ENCODE measurements at regions not wholly inside any gene's neighbourhood (a gene's known extent, or its start where the extent isn't known, plus 50 kb on each side); places are given as distances from the start of the nearest gene placed in this dataset.
"Not testable (repeated sequence)": the region's sequence is repeated elsewhere in the genome, so short reads cannot be mapped to it uniquely, and the experiment has no call there.

GRCh38 chr15:70576696-70577095, 186.7 kb downstream of the UACA start:
- DNase-seq (ENCODE audit: low read depth), result no peak

- DNase-seq (ENCODE audit: low read depth), result no peak
Measured at GRCh38 chr15:70576276-70576675, 187.1 kb downstream of the UACA start.

GRCh38 chr15:70575231-70576226, 187.8 kb downstream of the UACA start:
- no peak for DNase-seq (ENCODE audit: low read depth)

DNA sequence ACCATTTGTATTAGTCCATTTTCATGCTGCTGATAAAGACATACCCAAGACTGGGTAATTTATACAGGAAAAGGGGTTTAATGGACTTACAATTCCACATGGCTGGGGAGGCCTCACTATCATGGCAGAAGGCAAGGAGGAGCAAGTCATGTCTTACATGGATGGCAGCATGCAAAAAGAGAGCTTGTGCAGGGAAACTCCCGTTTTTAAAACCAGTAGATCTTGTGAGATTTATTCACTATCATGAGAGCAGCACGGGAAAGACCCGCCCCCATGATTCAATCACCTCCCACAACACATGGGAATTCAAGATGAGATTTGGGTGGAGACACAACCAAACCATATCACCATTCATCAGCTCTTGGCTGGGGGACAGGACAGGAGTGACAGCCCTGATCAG, 189.0 kb downstream of the UACA start:
- not testable (repeated sequence) for DNase-seq (ENCODE audit: low read depth)

GRCh38 chr15:70573121-70573850, 190.1 kb downstream of the UACA start:
- DNase-seq (ENCODE audit: low read depth), result no peak

DNA sequence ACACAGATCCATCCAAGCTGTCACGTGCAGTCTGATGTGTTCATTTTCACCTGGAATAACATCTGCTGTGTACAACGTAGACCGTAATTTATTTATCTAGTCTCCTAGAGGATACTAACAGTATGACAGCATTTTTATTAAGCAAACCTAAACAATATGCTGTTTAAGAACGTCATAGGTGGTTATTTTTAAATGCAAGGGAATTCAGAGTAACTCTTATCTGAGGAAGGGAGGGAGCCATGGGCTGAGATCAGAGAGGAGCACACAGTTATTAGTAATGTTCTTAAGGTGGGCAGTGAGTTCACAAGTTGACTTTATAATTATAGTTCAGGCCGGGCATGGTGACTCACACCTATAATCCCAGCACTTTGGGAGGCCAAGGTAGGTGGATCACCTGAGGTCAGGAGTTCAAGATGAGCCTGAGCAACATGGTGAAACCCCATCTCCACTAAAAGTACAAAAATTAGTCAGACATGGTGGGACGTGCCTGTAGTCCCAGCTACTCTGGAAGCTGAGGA, 193.6 kb downstream of the UACA start:
- DNase-seq (ENCODE audit: low read depth), result no peak

GRCh38 chr15:70569091-70569713, 194.2 kb downstream of the UACA start:
- DNase-seq (ENCODE audit: low read depth), result no peak

DNA sequence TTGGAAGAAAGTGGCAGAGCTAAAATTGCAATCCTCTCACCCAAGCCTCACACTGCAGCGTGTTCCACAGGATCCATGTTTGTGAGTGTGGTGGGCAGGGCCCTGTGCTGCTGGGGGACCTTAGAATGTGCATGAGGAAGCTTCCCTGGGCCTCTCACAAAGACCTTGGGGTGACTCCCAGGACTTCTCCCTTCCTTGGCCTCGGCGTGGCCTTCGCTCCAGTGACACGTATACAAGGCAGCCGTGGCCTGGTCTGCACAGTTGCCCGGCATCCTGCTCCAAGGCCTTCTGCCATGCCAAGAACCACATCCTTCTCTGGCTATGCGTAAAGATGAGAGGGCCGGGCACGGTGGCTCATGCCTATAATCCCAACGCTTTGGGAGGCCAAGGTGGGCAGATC, 196.4 kb downstream of the UACA start:
- no peak for DNase-seq (ENCODE audit: low read depth)

- no peak for DNase-seq (ENCODE audit: low read depth)
Measured at GRCh38 chr15:70566047-70566835, 197.1 kb downstream of the UACA start.

GRCh38 chr15:70563561-70564095, 199.7 kb downstream of the UACA start:
- DNase-seq (ENCODE audit: low read depth), result no peak

GRCh38 chr15:70562906-70563305, 200.5 kb downstream of the UACA start:
- no peak for DNase-seq (ENCODE audit: low read depth)

GRCh38 chr15:70561885-70562284, 201.5 kb downstream of the UACA start:
- DNase-seq (ENCODE audit: low read depth), result no peak

DNA sequence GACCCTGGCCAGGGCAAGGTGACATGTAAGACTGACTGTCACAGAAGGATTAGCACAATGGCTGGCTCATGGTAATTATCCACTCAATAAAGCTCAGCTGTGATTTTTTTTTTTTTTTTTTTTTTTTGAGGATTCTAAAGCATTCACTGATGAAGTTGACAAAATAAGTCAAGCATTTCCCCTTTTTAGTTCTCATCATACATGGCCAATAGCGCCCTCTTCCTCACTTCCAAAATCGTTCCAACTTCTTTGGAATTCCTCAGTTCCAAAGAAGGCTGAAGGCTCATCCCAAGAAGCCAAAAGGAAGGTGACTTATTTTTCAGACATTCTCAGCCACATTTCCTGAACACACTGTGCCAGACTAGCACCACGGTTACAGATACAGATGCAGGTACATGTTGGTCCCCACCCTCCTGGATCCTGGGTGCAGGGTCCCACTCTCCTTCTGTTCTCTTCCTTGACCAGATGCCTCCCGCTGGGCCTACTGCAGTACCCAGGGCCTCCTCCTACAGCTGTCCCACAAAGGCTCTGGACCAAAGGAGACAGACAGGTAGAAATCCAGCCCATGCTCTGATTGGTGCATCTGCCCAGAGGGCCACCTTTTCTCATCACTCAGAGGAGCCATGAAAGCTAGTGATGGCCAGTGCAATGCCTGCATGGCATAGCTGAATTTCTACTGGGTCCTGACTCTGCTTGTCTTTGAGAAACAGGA, 202.6 kb downstream of the UACA start:
- DNase-seq (ENCODE audit: low read depth), result no peak

- DNase-seq (ENCODE audit: low read depth), result peak; percentile 48
Measured at GRCh38 chr15:70559265-70560239, 203.8 kb downstream of the UACA start.

DNA sequence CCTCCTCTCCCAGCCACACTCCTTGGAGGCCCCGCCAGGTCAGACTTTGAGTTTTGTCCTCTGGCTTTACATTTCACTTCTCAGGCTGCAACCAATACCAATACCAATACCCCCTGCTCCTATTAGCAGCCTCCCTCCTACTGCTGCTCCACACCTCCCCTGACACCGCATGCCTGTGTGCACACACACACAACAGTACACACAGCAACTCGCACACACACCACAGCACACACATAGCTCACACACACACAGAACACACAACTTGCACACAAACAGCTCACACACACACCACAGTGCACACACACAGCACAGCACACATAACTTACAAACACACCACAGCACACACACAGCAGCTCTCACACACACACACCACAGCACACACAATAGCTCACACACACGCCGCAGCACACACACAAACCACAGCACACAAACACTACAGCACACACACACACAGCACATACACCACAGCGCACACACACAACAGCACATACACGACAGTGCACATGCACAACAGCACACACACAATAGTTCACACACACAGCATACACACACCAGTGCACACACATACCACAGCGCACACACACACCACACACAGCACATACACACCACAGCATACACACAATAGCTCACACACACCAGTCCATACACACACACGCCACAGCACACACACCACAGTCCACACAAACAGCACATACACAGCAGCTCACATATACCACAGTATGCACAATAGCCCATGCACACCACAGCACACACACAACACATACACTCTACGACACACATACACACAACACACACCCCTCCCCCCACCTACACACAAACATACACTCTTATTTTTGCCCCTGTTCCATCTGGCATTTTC, 204.7 kb downstream of the UACA start:
- no peak for DNase-seq (ENCODE audit: low read depth)

GRCh38 chr15:70557521-70558258, 205.7 kb downstream of the UACA start:
- DNase-seq (ENCODE audit: low read depth), result no peak

- DNase-seq (ENCODE audit: low read depth), result no peak
Measured at GRCh38 chr15:70556779-70557178, 206.6 kb downstream of the UACA start.

Data from activated T-cell treated with anti-CD3 and anti-CD28 coated beads for 48 hours (primary cell).